ENCODE measurements at regions not wholly inside any gene's neighbourhood (a gene's known extent, or its start where the extent isn't known, plus 50 kb on each side); places are given as distances from the start of the nearest gene placed in this dataset.

DNA sequence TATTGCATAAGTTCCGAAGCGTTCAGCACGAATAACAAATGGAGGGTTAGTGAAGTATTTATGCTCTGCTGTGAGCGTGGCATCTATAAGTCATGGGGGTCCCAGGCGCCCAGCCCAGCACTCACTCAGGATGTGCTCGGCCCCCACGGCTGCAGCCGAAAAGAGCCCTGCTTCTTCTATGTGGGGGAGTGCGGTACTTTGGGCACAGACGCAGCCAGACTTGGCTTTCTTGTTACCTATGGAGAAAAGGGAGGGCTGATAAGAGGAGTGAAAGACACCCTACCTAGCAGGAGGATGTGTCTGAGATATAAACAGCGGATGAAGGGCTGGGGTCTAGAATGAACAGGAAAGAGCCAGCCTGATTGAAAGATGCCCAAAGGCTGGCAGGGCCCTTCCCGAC lies 51.4 kb downstream of the MRPL36 start:
- Histone ChIP-seq H3K4me1 (replicated peaks in 1 of 2) (no peaks in the 10 kb centered on the region), H3K27ac (no peak overlapping the region), H3K36me3 (replicated peaks in 1 of 2) (no peaks in the 10 kb centered on the region), H3K4me3 (no peak overlapping the region), H3K9me3 (replicated peaks in 1 of 3) (no peaks in the 10 kb centered on the region), H3K27me3 (no peaks in the 10 kb centered on the region)
- TF ChIP-seq, protein P1, sequence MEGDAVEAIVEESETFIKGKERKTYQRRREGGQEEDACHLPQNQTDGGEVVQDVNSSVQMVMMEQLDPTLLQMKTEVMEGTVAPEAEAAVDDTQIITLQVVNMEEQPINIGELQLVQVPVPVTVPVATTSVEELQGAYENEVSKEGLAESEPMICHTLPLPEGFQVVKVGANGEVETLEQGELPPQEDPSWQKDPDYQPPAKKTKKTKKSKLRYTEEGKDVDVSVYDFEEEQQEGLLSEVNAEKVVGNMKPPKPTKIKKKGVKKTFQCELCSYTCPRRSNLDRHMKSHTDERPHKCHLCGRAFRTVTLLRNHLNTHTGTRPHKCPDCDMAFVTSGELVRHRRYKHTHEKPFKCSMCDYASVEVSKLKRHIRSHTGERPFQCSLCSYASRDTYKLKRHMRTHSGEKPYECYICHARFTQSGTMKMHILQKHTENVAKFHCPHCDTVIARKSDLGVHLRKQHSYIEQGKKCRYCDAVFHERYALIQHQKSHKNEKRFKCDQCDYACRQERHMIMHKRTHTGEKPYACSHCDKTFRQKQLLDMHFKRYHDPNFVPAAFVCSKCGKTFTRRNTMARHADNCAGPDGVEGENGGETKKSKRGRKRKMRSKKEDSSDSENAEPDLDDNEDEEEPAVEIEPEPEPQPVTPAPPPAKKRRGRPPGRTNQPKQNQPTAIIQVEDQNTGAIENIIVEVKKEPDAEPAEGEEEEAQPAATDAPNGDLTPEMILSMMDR (IDR thresholded peaks at IDR 0.05), result no peak
- TF ChIP-seq POLR2A (IDR thresholded peaks at IDR 0.05), result no peak
- peak in 1 of 7 donors; percentile 3 for DNase-seq
- 62 to 78% (median 69%) methylated on average over 12 of the region's 12 CpGs for WGBS, 4 donors
- intact Hi-C loops (cut with DNase I), result no loop called here

DNA sequence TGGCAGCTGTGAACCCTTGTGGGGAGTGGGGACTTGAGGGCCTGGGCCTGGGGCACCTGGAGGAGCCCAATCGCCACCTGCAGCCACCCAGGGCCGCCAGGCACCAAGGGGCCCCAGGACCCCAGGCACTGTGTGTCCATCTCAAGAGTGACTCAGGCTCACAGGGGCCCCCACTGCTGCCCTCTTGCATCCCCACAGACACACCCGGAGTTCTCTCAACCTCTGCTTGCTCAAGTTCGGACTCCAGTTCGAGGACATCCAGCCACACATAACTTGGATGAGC lies 51.9 kb downstream of the MRPL36 start:
- H3K27me3 ChIP-seq, result no peaks in the 10 kb centered on the region
- intact Hi-C loops (cut with DNase I), result no loop called here
- WGBS, 4 donors, result 71 to 80% (median 75%) methylated on average over 3 to 5 of the region's 5 CpGs
- H3K27ac ChIP-seq, result no peak overlapping the region
- no peaks in the 10 kb centered on the region for H3K36me3 ChIP-seq (replicated peaks in 1 of 2)
- no peaks in the 10 kb centered on the region for H3K9me3 ChIP-seq (replicated peaks in 1 of 3)
- H3K4me3 ChIP-seq, result no peak overlapping the region
- DNase-seq, result no peak
- no peak for TF ChIP-seq POLR2A (IDR thresholded peaks at IDR 0.05)
- TF ChIP-seq, protein P1 (IDR thresholded peaks at IDR 0.05), result no peak
- H3K4me1 ChIP-seq (replicated peaks in 1 of 2), result no peaks in the 10 kb centered on the region

DNA sequence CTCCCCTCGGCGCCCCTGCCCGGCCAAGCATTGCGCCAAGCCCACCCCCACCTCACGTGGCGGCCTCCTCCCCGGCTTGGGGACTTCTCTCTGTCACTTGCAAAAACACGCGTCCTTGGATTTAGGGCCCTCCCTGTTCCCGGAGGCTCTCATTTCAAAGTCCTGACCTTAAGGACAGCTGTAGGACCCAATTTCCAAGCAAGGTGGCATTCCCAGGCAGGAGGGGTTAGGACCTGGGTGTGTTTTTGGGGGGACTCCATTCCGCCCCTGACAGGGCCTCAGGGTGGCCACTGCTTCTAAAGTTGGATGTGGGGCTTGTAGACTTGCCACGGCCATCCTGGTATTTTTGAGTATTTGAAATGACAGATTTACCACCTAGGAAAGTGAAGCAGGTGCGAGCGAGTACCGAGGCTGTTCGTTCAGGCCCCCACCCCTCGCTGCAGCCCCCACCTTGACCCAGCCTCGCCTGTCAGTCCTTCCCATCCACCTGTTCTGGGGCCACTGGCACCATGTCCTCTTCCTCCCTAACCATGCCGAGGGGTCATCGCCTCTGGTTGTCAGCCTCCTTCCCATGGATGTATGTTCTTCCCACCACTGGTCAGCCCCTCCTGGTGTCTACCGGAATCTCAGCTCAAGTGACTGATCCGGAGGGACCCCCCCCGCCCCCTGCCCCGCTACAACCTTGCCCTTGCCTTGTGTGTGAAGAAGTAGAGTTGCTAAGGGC lies 52.4 kb downstream of the MRPL36 start:
- no peak overlapping the region for H3K4me3 ChIP-seq
- no peak overlapping the region for H3K27ac ChIP-seq
- intact Hi-C loops (cut with DNase I), result no loop called here
- no peaks in the 10 kb centered on the region for H3K36me3 ChIP-seq (replicated peaks in 1 of 2)
- no peaks in the 10 kb centered on the region for H3K27me3 ChIP-seq
- 76 to 81% (median 77%) methylated on average over 10 to 24 of the region's 24 CpGs for WGBS, 4 donors
- no peaks in the 10 kb centered on the region for H3K9me3 ChIP-seq (replicated peaks in 1 of 3)
- peak in 1 of 7 donors; percentile 9 for DNase-seq
- TF ChIP-seq POLR2A (IDR thresholded peaks at IDR 0.05), result no peak
- TF ChIP-seq, protein P1 (IDR thresholded peaks at IDR 0.05), result no peak
- H3K4me1 ChIP-seq (replicated peaks in 1 of 2), result no peaks in the 10 kb centered on the region

DNA sequence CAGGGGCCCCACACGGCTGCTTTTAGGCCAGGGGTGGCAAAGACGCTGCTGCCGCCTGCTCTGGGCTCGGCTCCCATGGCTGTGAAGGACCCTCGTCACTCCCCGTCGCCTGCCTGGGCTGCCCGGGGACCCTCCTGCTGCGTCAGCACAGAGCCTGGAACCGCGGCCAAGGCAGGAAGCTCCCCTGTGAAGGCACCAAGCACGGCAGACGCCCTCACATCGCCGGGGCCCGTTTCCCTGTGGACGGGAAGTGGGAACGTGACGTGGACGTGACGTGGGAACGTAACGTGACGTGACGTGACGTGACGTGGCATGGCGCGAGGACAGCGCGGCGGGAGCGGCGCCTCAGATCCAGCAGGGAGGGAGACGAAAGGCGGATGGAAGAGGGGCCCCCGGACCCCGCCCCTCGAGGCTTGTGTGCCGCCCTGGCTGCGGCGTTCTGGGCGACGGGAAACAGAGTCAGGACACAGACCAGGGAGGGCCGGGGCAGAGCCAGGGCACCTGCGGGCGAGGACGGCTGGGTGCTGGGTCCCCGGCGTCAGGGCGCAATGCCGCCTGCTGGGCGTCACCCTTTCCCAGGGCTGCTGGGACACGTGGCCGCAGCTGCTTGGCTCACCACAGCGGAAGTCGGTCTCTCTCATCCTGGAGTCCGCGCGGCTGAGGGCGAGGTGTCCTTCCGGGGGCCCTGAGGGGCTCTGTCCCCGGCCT lies 53.1 kb downstream of the MRPL36 start:
- Histone ChIP-seq H3K4me3 (no peak overlapping the region), H3K27me3 (no peaks in the 10 kb centered on the region), H3K9me3 (replicated peaks in 1 of 3) (no peaks in the 10 kb centered on the region), H3K4me1 (replicated peaks in 1 of 2) (no peaks in the 10 kb centered on the region), H3K36me3 (replicated peaks in 1 of 2) (no peaks in the 10 kb centered on the region), H3K27ac (no peak overlapping the region)
- WGBS, 4 donors, result 88 to 91% (median 89%) methylated on average over 46 to 63 of the region's 63 CpGs
- intact Hi-C loops (cut with DNase I), result no loop called here
- peak in 1 of 7 donors; percentile 10 for DNase-seq
- TF ChIP-seq, protein P1 (IDR thresholded peaks at IDR 0.05), result no peak
- no peak for TF ChIP-seq POLR2A (IDR thresholded peaks at IDR 0.05)

All from adrenal gland (tissue), 9 donors.